A204.1 (cell line): ENCODE measurements at regions not wholly inside any gene's neighbourhood (a gene's known extent, or its start where the extent isn't known, plus 50 kb on each side); places are given as distances from the start of the nearest gene placed in this dataset.

Source experiments
- FAIRE-seq: peaks from 2 replicates; lab custom pipeline; 2012; peaks lifted over from hg19 to GRCh38; lab: Jason Lieb, UNC

GRCh38 chr6:169165561-169166300 lies 87.9 kb downstream of the THBS2 start:
- no peak for FAIRE-seq

- no peak for FAIRE-seq
Measured at GRCh38 chr6:169164986-169165385, 88.7 kb downstream of the THBS2 start.

DNA sequence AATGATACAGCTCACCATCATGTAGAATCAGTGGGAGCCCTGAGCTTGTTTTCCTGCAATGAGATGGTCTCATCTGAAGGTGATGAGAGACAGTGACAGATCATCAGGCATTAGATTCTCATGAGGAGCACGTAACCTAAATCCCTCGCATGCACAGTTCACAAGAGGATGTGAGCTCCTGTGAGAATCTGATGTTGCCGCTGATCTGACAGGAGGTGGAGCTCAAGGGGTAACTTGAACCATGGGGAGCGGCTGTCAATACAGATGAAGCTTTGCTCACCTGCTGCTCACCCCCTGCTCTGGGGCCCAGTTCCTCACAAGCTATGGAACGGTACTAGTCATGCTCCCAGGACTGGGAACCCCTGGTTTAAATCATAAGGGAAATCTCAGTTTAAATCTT lies 89.2 kb downstream of the THBS2 start:
- FAIRE-seq = no peak

- no peak for FAIRE-seq
Measured at GRCh38 chr6:169163411-169163901, 90.2 kb downstream of the THBS2 start.

DNA sequence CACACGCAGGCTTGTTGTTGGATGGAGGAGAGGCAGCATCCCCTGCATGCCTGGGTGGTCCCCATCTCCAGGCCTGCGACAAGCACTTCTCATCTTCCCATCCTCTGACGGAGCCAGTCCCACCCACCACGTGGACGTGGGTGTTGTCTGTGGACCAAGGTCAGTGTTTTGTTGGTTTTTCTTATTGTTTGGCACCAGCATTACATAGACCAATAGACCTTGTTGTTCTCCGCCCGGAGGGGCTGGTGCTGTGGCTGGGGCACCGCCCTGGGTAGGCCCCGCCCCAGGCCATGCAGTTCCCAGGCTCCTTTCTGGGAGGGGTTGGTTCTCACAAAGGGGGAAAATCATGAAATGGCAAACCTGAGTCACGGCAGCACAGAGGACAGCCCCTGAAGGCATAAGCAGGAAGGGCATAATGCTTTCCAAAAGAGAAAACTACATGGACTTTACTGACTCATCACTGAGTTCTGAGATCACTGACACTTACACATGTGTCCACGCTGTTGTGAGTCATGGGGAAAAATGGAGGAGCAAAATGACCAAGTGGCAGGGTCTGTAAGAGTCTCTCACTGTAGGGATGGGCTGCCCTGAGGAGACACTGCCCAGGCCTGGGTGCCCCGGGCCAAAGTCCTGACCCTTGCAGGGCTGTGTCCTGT lies 90.8 kb downstream of the THBS2 start:
- FAIRE-seq = no peak

- FAIRE-seq = no peak
Measured at GRCh38 chr6:169162249-169162648, 91.4 kb downstream of the THBS2 start.

DNA sequence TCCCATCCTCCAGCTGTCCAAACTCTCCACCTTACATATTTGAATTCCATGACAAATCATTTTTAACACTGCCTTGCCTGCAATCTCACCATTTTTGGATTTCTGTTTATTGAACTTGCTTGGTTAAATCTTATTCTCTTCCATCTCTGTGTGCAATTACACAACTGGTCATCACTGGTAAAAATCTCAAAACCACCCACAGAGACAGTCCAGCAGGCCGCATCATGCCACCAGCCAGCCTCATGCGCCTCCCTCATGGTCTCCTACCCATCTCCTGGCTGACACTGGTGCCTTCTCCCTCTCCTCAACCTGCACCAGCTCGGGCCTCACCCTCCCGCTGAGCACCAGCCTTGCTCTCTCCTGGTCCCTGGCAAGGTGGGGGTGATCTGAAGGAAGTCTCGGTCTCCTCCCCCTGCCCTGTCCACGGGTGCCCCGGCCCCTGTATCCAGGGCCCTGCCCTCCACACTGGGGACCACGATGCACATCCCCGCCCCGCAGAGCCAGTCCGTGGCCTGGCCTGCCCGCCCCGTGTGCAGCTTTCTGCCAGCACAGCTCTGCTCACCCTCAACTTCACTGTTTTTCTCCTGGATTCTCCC lies 92.0 kb downstream of the THBS2 start:
- FAIRE-seq = no peak

DNA sequence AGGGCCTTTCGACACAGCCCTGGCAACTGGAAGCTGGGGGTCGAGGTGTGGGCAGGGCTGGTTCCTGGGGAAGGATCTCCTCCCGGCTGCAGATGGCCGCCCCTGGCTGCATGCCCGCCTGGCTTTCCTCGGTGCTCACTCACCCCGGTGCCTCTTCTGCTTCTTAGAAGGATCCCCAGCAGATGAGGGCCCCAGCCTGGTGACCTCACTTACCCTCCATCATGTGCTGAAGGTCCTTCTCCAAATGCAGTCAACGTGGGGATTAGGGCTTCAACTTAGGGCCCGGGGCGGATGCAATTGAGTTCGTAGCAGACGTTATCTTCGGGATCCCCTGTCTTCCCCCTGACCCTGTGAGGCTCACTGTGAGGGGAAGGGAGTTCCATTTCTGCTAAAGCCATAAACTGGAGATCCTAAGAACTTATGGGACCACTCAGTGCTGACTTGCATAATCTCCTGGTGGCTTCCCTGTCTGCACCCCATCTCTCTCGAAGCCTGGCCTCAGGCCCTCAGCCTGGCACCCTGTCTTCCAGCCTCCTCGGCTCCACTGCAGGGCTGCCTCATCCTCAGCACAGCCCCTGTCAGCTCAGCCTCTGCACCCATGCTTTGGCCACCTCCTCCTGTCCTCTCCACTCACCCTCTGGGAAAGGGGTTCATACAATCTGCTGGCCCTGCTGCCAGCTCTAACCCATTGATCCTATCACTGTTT lies 92.6 kb downstream of the THBS2 start:
- no peak for FAIRE-seq

DNA sequence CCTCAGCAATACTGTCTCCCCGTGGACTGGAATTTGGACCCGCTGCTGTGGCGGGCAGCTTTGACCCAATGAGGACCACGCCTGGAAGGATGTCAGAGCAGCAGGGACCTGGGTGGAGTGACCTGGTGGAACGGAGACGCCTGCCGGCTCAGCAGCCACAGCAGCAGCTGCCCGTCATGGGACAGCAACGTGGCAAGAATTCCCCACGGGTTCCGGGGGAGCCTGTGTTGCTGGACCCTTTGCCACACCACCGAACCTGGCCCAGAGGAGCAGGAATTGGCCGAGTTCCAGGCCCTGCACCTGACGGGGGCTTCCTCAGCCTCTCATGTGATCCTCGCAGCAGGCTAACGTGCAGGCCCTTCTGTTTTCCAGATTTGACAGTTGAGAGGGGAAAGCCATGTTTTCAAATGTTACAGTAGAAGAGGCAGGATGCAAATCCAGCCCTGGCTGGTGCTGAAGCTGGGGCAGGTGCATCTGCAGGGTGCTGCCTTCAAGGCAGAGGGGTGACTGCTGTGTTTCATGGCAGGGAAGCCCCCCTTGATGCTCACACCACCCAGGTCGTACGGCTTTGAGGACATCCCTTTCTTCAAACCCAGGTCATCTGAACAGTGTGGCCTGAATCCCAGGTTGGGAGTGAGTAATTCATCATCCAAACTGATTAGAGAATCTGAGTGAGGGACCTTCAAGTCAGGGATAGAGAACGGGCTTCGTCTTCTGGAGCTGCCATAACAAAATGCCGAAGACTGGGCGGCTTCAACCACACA lies 93.4 kb downstream of the THBS2 start:
- FAIRE-seq = no peak

- no peak for FAIRE-seq
Measured at GRCh38 chr6:169159331-169159730, 94.3 kb downstream of the THBS2 start.

GRCh38 chr6:169158691-169159090 lies 95.0 kb downstream of the THBS2 start:
- FAIRE-seq = no peak

- FAIRE-seq = no peak
Measured at GRCh38 chr6:169158174-169158573, 95.5 kb downstream of the THBS2 start.

- FAIRE-seq = no peak
Measured at GRCh38 chr6:169157197-169158148, 96.2 kb downstream of the THBS2 start.

DNA sequence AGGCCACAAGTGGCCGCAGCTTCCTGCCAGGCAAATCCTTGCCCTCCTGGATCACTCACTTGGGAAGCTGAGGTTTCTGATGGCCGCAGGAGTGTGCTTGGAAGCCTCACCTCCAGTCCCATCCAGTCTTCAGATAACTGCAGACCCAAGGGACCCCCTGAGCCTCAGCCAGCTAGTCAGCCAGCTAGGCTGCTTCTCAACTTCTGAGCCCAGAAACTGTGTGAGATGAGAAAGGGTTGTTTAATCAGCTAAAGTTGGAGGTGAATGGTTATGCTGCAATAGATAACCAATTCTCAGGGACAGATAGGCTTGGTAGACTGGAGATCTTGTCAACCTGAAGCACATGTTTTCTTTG lies 96.9 kb downstream of the THBS2 start:
- no peak for FAIRE-seq

DNA sequence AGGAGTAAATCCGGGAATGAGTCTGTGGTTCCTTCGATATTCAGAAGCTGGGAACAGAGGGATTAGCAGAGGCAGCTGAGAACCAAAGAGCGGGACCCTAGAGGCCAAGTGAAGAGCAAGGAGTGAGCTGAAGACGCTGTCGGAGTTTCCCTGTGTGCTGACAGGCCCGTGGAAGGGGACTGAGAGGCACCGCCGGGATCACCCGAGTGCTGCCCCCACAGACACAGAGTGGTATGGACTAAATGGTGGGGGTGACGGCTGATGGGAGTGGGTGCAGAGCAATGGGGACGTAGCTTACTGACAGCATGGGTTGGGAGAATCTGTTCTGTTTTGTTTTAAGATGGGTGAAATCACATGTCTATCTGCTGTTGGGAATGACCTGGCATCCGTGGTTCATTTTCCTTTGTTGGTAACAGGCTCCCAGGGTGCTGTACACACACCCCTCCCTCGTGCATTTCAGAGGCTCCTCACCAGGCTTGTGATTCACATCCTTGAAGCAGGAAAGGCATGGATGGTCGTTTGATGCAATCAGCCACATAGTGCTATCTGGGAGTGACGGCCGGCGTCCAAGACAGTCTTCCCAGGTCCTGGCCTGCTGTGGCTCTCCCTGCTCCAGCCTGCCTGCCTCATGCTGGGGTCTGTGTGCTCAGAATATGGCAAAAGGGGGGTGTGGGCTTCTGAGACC lies 97.4 kb downstream of the THBS2 start:
- FAIRE-seq = no peak

DNA sequence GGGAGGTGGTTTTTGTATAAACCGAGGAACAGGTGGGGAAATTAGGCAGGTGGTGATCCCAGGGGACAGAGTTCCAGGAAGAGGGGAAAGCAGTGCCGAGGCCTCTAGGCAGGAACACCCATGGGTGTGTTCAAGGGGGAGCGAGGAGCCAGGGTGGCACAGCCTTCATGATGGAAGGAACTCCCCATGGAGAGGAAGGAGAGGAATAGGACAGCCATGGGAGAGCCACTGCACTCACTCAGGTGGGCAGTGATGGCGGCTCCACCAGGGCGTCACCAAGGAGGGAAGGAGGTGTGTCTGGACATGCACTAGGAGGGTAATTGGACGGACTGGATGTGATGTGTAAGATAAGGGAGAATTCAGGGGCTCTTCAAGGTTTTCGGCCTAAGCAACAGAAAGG lies 98.2 kb downstream of the THBS2 start:
- FAIRE-seq = no peak

- no peak for FAIRE-seq
Measured at GRCh38 chr6:169153401-169153800, 100.2 kb downstream of the THBS2 start.

DNA sequence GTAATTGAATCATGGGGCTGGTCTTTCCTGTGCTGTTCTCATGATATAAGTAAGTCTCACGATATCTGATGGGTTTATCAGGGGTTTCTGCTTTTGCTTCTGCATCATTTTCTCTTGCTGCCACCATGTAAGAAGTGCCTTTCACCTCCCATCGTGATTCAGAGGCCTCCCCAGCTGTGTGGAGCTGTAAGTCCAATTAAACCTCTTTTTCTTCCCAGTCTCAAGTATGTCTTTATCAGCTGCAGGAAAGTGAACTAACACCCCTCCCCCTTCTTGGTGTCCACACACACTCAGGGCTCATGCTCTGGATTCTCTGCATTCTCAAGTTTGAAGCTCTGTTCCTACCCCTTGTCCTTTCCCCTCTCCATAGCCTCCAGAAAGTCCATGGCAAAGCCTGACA lies 107.1 kb downstream of the THBS2 start:
- no peak for FAIRE-seq

GRCh38 chr6:169145991-169146501 lies 107.6 kb downstream of the THBS2 start:
- FAIRE-seq = no peak

- FAIRE-seq = no peak
Measured at GRCh38 chr6:169145496-169145895, 108.2 kb downstream of the THBS2 start.
